ENCODE measurements at regions not wholly inside any gene's neighbourhood (a gene's known extent, or its start where the extent isn't known, plus 50 kb on each side); places are given as distances from the start of the nearest gene placed in this dataset.

DNA sequence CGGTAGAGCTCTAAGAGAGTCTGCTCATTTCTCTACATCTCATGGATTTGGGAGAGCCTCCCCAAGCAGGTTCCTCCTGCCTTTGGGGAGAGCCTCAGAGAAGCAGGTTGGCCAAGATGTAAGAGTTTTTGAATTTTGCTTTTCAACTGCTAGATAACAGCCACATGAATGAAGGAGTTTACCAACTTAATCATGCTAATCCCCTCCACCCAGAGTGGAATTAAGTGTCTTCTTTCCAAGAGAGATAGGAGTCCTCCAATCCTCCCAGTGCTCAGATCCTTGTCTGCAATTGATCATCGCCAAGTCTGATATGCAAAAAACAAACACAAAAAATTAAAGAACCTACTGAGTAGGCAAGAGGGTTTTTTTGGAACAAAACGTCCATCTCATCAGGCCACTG lies 99.4 kb upstream of the MAP3K1 start:
- TF ChIP-seq, protein P1, sequence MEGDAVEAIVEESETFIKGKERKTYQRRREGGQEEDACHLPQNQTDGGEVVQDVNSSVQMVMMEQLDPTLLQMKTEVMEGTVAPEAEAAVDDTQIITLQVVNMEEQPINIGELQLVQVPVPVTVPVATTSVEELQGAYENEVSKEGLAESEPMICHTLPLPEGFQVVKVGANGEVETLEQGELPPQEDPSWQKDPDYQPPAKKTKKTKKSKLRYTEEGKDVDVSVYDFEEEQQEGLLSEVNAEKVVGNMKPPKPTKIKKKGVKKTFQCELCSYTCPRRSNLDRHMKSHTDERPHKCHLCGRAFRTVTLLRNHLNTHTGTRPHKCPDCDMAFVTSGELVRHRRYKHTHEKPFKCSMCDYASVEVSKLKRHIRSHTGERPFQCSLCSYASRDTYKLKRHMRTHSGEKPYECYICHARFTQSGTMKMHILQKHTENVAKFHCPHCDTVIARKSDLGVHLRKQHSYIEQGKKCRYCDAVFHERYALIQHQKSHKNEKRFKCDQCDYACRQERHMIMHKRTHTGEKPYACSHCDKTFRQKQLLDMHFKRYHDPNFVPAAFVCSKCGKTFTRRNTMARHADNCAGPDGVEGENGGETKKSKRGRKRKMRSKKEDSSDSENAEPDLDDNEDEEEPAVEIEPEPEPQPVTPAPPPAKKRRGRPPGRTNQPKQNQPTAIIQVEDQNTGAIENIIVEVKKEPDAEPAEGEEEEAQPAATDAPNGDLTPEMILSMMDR (IDR thresholded peaks at IDR 0.05; ENCODE audit: insufficient read depth, low read depth, low read length, missing control alignments): no peak
- no peak overlapping the region for H3K4me3 ChIP-seq (ENCODE audit: low read length)
- no peak for DNase-seq (ENCODE audit: low read depth)

GRCh38 chr5:56712895-56713591 lies 102.3 kb upstream of the MAP3K1 start:
- H3K4me3 ChIP-seq (ENCODE audit: low read length): no peak overlapping the region
- no peak for DNase-seq (ENCODE audit: low read depth)
- TF ChIP-seq, protein P1 (IDR thresholded peaks at IDR 0.05; ENCODE audit: insufficient read depth, low read depth, low read length, missing control alignments): no peak

DNA sequence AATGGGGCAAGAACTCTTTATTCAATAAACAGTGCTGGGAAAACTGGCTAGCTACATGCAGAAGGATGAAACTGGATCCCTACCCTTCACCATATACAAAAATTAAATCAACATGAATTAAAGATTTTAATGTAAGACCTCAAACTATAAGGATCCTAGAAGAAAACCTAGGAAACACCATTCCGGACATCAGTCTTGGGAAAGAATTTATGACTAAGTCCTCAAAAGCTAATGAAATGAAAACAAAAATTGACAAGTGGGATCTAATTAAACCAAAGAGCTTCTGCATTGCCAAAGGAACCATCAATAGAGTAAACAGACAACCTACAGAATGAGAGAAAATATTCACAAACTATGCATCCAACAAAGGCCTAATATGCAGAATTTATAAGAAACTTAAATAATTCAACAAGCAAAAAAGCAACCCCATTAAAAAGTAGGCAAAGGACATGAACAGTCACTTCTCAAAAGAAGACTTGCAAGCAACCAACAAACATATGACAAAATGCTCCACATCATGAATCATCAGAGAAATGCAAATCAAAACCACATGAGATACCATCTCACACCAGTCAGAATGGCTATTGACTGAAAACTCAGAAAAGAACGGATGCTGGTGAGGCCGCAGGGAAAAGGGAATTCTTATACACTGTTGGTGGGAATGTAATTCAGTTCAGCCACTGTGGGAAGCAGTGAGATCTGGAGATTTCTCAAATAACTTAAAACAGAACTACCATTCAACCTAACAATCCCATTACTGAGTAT lies 104.3 kb upstream of the MAP3K1 start:
- TF ChIP-seq, protein P1 (IDR thresholded peaks at IDR 0.05; ENCODE audit: insufficient read depth, low read depth, low read length, missing control alignments): no peak
- DNase-seq (ENCODE audit: low read depth): peak; percentile 42
- no peak overlapping the region for H3K4me3 ChIP-seq (ENCODE audit: low read length)

DNA sequence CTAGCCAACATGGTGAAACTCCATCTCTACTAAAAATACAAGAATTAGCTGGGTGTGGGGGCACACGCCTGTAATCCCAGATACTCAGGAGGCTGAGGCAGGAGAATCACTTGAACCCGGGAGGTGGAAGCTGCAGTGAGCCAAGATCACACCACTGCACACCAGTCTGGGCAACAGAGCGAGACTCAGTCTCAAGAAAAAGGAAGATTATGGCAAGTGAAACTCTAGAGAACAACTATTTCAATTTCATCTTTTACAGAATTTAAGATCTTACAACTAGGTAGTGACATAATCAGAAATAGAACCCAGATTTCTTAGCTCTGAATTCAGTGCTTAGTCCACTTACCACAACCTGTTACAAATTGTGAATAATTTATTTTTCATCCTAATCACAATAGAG lies 108.8 kb upstream of the MAP3K1 start:
- TF ChIP-seq, protein P1 (IDR thresholded peaks at IDR 0.05; ENCODE audit: insufficient read depth, low read depth, low read length, missing control alignments): no peak
- H3K4me3 ChIP-seq (ENCODE audit: low read length): no peak overlapping the region
- DNase-seq (ENCODE audit: low read depth): no peak

GRCh38 chr5:56705217-56705616 lies 110.1 kb upstream of the MAP3K1 start:
- DNase-seq (ENCODE audit: low read depth): no peak
- H3K4me3 ChIP-seq (ENCODE audit: low read length): no peak overlapping the region
- TF ChIP-seq, protein P1 (IDR thresholded peaks at IDR 0.05; ENCODE audit: insufficient read depth, low read depth, low read length, missing control alignments): no peak

- H3K4me3 ChIP-seq (ENCODE audit: low read length): no peak overlapping the region
These were observed 111.4 kb upstream of the MAP3K1 start for GRCh38 chr5:56703952-56704351.

More at GRCh38 chr5:56703952-56704351, 111.4 kb upstream of the MAP3K1 start:
- DNase-seq (ENCODE audit: low read depth): no peak
- TF ChIP-seq, protein P1 (IDR thresholded peaks at IDR 0.05; ENCODE audit: insufficient read depth, low read depth, low read length, missing control alignments): no peak

Measured in epithelial cell of esophagus (primary cell).